Neural cell (in vitro differentiated cells): ENCODE measurements at regions not wholly inside any gene's neighbourhood (a gene's known extent, or its start where the extent isn't known, plus 50 kb on each side); places are given as distances from the start of the nearest gene placed in this dataset.

Experiments used
- H2AFZ ChIP-seq: fragments of 200-600, 300-800 bp; sonication (generic), shearing (Covaris generic); 2 replicates; pipeline ENCODE4 v1.6.0; 2014; ENCODE audit warnings: low read depth, mild to moderate bottlenecking, antibody characterized with exemption, low read length, moderate library complexity
- H3F3A ChIP-seq: fragments of 200-600 bp; shearing (Covaris generic); 2 replicates; pipeline ENCODE4 v1.6.1; 2016; ENCODE audit warnings: mild to moderate bottlenecking, moderate library complexity, mixed read lengths, antibody characterized with exemption, low read length; ENCODE audit not compliant: insufficient read depth, poor library complexity, severe bottlenecking
- H3K27ac ChIP-seq: fragments of 200-600, 300-800 bp; sonication (generic), shearing (Covaris generic); 2 replicates; pipeline ENCODE4 v1.5.1; 2014; ENCODE audit warnings: mild to moderate bottlenecking, low read length, moderate library complexity
- H3K27me3 ChIP-seq: fragments of 300-800, 200-600 bp; sonication (generic), shearing (Covaris generic); 2 replicates; pipeline ENCODE4 v1.6.0; 2014; ENCODE audit warnings: mild to moderate bottlenecking, low read depth, low read length, moderate library complexity; ENCODE audit not compliant: insufficient read depth
- H3K36me3 ChIP-seq: fragments of 300-800, 200-600 bp; sonication (generic), shearing (Covaris generic); 2 replicates; pipeline ENCODE4 v1.5.1; 2014; ENCODE audit warnings: mild to moderate bottlenecking, antibody characterized with exemption, low read length, moderate library complexity; ENCODE audit not compliant: insufficient read depth
- H3K4me2 ChIP-seq: fragments of 300-800, 200-600 bp; sonication (generic), shearing (Covaris generic); 2 replicates; pipeline ENCODE4 v1.6.0; 2014; ENCODE audit warnings: mild to moderate bottlenecking, low read length
- H3K4me3 ChIP-seq: fragments of 300-800, 200-600 bp; sonication (generic), shearing (Covaris generic); 2 replicates; pipeline ENCODE4 v1.5.1; 2014; ENCODE audit warnings: mild to moderate bottlenecking, low read length, moderate library complexity
- H3K79me2 ChIP-seq: fragments of 200-600 bp; shearing (Covaris generic); replicated peaks from 2 replicates; pipeline ENCODE4 v1.6.0; 2014; ENCODE audit warnings: mild to moderate bottlenecking, low read length, moderate library complexity; ENCODE audit not compliant: insufficient read depth
- H3K9ac ChIP-seq: fragments of 300-800, 200-600 bp; sonication (generic), shearing (Covaris generic); 2 replicates; pipeline ENCODE4 v1.6.1; 2016; ENCODE audit warnings: mild to moderate bottlenecking, low read length, mixed read lengths
- H3K9me2 ChIP-seq: fragments of 200-600 bp; shearing (Covaris generic); 2 replicates; pipeline ENCODE4 v1.6.1; 2016; ENCODE audit warnings: mild to moderate bottlenecking, low read length, mixed read lengths; ENCODE audit not compliant: insufficient read depth
- H3K9me3 ChIP-seq: fragments of 200-600, 300-800 bp; sonication (generic), shearing (Covaris generic); 2 replicates; pipeline ENCODE4 v1.6.1; 2016; ENCODE audit warnings: mild to moderate bottlenecking, mixed run types, low read length, moderate library complexity, mixed read lengths
- H4K20me1 ChIP-seq: fragments of 200-600 bp; shearing (Covaris generic); 2 replicates; pipeline ENCODE4 v1.6.1; 2016; ENCODE audit warnings: mild to moderate bottlenecking, mixed run types; ENCODE audit not compliant: insufficient read depth
- CTCF ChIP-seq: fragments of 450-650 bp; IDR thresholded peaks from 2 replicates; pipeline ENCODE4 v1.5.1; 2014; ENCODE audit warnings: antibody characterized with exemption, mild to moderate bottlenecking, moderate library complexity; ENCODE audit not compliant: poor library complexity, severe bottlenecking
- EP300 ChIP-seq: fragments of 450-650 bp; conservative IDR thresholded peaks from 2 replicates; pipeline ENCODE4 v1.6.1; 2014; ENCODE audit warnings: antibody characterized with exemption, mild to moderate bottlenecking, moderate library complexity; ENCODE audit not compliant: poor library complexity, severe bottlenecking
- EZH2 ChIP-seq: fragments of 200-600, 300-800 bp; shearing (Covaris generic), sonication (generic); IDR thresholded peaks from 2 replicates; pipeline ENCODE4 v1.6.1; 2014; ENCODE audit warnings: antibody characterized with exemption, low read length, borderline replicate concordance, mild to moderate bottlenecking; ENCODE audit not compliant: insufficient read depth, poor library complexity, severe bottlenecking
- MXI1 ChIP-seq: fragments of 450-650 bp; conservative IDR thresholded peaks from 2 replicates; pipeline ENCODE4 v1.6.1; 2014; ENCODE audit warnings: antibody characterized with exemption, mild to moderate bottlenecking; ENCODE audit not compliant: poor library complexity, severe bottlenecking
- POLR2AphosphoS5 ChIP-seq: IDR thresholded peaks from 2 replicates; pipeline ENCODE4 v1.6.1; 2012
- RAD21 ChIP-seq: fragments of 450-650 bp; conservative IDR thresholded peaks from 2 replicates; pipeline ENCODE4 v1.6.1; 2014; ENCODE audit warnings: antibody characterized with exemption, mild to moderate bottlenecking, moderate library complexity
- REST ChIP-seq: IDR thresholded peaks from 2 replicates; pipeline ENCODE4 v1.6.1; 2012; ENCODE audit warnings: borderline replicate concordance
- SMC3 ChIP-seq: fragments of 450-650 bp; conservative IDR thresholded peaks from 2 replicates; pipeline ENCODE4 v1.6.1; 2014; ENCODE audit warnings: antibody characterized with exemption, mild to moderate bottlenecking, moderate library complexity; ENCODE audit not compliant: poor library complexity
- TAF1 ChIP-seq: IDR thresholded peaks from 2 replicates; pipeline ENCODE4 v1.6.1; 2012; ENCODE audit warnings: low read depth

GRCh38 chr3:117606866-117607265 is 897.3 kb downstream of the TUSC7 start:
- no peak for TF ChIP-seq EZH2
- TF ChIP-seq POLR2AphosphoS5, result no peak
- no peak for TF ChIP-seq MXI1
- no peaks in the 10 kb centered on the region for H3K9me3 ChIP-seq
- no peaks in the 10 kb centered on the region for H3K9me2 ChIP-seq
- H3K36me3 ChIP-seq, result no peaks in the 10 kb centered on the region
- H3K4me3 ChIP-seq, result no peak overlapping the region
- no peaks in the 10 kb centered on the region for H3K27me3 ChIP-seq
- H3F3A ChIP-seq, result no peaks in the 10 kb centered on the region
- no peak overlapping the region for H3K27ac ChIP-seq
- no peak overlapping the region for H3K4me2 ChIP-seq
- H3K9ac ChIP-seq, result no peak overlapping the region
- no peak overlapping the region for H2AFZ ChIP-seq
- H3K79me2 ChIP-seq, result no peaks in the 10 kb centered on the region
- H4K20me1 ChIP-seq, result no peaks in the 10 kb centered on the region

- Histone ChIP-seq H3F3A (no peaks in the 10 kb centered on the region), H4K20me1 (no peaks in the 10 kb centered on the region), H3K36me3 (no peaks in the 10 kb centered on the region), H3K9me3 (no peaks in the 10 kb centered on the region), H3K9me2 (no peaks in the 10 kb centered on the region), H3K4me2 (no peak overlapping the region), H3K79me2 (no peaks in the 10 kb centered on the region), H3K9ac (no peak overlapping the region), H2AFZ (no peak overlapping the region), H3K4me3 (no peak overlapping the region), H3K27me3 (no peaks in the 10 kb centered on the region), H3K27ac (no peak overlapping the region)
- TF ChIP-seq RAD21 (no peak), EP300 (no peak), POLR2AphosphoS5 (no peak), REST (no peak), EZH2 (no peak), TAF1 (no peak), CTCF (no peak), SMC3 (no peak), MXI1 (no peak)
Observed at GRCh38 chr3:117609330-117609729, 899.8 kb downstream of the TUSC7 start.

- no peak overlapping the region for H3K4me2 ChIP-seq
- H3K9me3 ChIP-seq, result no peaks in the 10 kb centered on the region
- H3K36me3 ChIP-seq, result no peaks in the 10 kb centered on the region
- TF ChIP-seq MXI1, result no peak
- no peak overlapping the region for H3K4me3 ChIP-seq
- H3K9ac ChIP-seq, result no peak overlapping the region
- no peaks in the 10 kb centered on the region for H3K79me2 ChIP-seq
- no peaks in the 10 kb centered on the region for H4K20me1 ChIP-seq
- no peak overlapping the region for H3K27ac ChIP-seq
- no peaks in the 10 kb centered on the region for H3F3A ChIP-seq
- no peaks in the 10 kb centered on the region for H3K27me3 ChIP-seq
- H3K9me2 ChIP-seq, result no peaks in the 10 kb centered on the region
- H2AFZ ChIP-seq, result no peak overlapping the region
Observed at GRCh38 chr3:117610156-117610555, 900.6 kb downstream of the TUSC7 start.
